VCaP (cell line): ENCODE measurements at regions not wholly inside any gene's neighbourhood (a gene's known extent, or its start where the extent isn't known, plus 50 kb on each side); places are given as distances from the start of the nearest gene placed in this dataset.

Experiments used
- H3K27ac ChIP-seq: fragments of 450-650 bp; 2 replicates; pipeline ENCODE4 v1.5.1; 2017
- CTCF ChIP-seq: fragments of 450-650 bp; conservative IDR thresholded peaks from 2 replicates; pipeline ENCODE4 v1.5.1; 2017; ENCODE audit warnings: mild to moderate bottlenecking, moderate library complexity

- TF ChIP-seq CTCF, result no peak
- no peak overlapping the region for H3K27ac ChIP-seq
These were observed 51.4 kb upstream of the PLEKHG1 start for GRCh38 chr6:150548330-150548729.

- H3K27ac ChIP-seq, result no peak overlapping the region
- no peak for TF ChIP-seq CTCF
These were observed 50.7 kb upstream of the PLEKHG1 start for GRCh38 chr6:150549007-150549406.

GRCh38 chr6:150549674-150550101, 50.0 kb upstream of the PLEKHG1 start:
- TF ChIP-seq CTCF, result no peak
- no peak overlapping the region for H3K27ac ChIP-seq
